ENCODE measurements at regions not wholly inside any gene's neighbourhood (a gene's known extent, or its start where the extent isn't known, plus 50 kb on each side); places are given as distances from the start of the nearest gene placed in this dataset.
A peak's percentile ranks its signal among the peaks of the same experiment; 100 is the strongest.
"Not testable (repeated sequence)": the region's sequence is repeated elsewhere in the genome, so short reads cannot be mapped to it uniquely, and the experiment has no call there.

GRCh38 chr17:16888413-16889087, 83.4 kb downstream of the TNFRSF13B start:
- no peak for DNase-seq (ENCODE audit: low spot score)

- no peak for DNase-seq (ENCODE audit: low spot score)
Measured at GRCh38 chr17:16887523-16888095, 84.3 kb downstream of the TNFRSF13B start.

DNA sequence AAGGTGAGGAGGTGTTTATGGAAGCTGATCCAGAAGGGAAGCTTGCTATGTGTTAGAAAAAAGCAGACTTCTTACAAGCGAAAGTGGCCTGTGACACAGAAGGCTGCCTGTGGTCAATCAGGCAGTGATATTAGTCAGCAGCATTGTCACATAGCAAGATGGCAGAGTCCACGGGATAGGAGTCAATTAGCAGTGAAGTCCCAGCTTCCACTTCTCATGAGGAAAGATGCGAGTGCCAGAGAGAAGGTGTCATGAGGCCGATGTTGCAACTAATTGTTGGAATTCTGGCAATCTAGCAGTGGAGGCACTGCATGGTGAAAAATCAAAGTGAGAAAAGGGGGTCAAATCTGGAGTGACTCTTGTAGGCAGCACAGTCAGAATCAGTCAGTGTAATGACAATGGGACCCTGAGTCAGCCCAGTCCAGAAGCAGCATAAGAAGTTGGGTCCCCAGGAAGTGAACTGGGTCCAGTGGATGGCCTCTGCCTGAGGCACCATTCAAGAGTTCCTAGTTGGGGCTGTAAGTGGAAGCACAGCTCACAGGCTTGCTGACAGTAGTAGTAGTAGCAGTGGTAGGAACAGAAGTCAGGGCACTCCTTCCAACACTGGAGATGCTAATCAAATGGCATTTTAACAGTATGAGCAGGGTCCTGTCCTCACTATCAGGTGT, 85.1 kb downstream of the TNFRSF13B start:
- no peak for DNase-seq (ENCODE audit: low spot score)

DNA sequence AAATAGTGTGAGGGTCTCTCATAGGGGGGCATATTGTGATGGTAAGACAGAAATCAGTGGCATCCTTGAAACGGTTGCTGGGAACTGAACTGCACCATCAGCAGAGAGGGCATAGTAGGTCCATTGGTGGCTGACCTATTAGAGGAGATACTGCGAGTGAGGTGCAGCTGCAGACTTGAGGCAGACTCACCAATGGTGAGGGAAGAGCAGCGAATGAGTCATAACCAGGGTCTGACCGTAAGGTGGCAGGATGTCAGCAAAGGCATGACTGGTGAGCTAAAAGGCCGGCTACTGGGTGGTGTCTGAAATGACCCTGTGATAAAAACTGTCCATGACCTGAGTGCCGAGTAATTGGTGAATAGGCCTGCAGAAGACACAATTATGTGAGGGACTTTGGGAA, 86.7 kb downstream of the TNFRSF13B start:
- not testable (repeated sequence) for DNase-seq (ENCODE audit: low spot score)

DNA sequence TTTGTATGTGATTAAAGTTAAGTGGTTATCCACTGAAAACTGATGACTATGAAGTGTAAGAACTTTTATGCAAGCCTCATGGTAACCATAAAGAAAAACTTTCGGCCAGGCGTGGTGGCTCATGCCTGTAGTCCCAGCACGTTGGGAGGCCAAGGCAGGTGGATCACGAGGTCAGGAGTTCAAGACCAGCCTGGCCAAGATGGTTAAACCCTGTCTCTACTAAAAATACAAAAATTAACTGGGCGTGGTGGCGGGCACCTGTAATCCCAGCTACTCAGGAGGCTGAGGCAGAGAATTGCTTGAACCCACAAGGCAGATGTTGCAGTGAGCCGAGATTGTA, 89.0 kb downstream of the TNFRSF13B start:
- DNase-seq (ENCODE audit: low spot score): not testable (repeated sequence)

- DNase-seq (ENCODE audit: low spot score): no peak
Measured at GRCh38 chr17:16882243-16882925, 89.5 kb downstream of the TNFRSF13B start.

- DNase-seq (ENCODE audit: low spot score): no peak
Measured at GRCh38 chr17:16881239-16881924, 90.5 kb downstream of the TNFRSF13B start.

DNA sequence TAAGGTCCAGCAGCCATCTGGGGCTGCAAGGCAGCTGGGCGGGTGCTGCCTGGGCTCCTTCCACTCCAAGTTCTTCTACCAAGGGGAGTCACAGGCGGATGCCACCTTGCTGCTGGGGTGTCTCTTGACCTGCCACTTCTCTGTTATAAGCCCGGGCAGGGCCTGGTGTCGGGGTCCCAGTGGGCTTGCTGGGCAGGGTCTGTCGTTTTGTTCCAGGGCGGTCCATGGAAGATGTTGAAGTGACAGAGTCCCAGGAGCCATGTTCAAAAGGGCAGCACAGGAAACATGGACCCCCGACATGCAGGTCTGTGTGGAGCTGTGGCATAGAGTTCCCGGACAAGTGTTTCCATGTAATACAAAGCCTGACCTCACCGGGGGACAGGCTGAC, 91.1 kb downstream of the TNFRSF13B start:
- no peak for DNase-seq (ENCODE audit: low spot score)

- no peak for DNase-seq (ENCODE audit: low spot score)
Measured at GRCh38 chr17:16880121-16880842, 91.6 kb downstream of the TNFRSF13B start.

DNA sequence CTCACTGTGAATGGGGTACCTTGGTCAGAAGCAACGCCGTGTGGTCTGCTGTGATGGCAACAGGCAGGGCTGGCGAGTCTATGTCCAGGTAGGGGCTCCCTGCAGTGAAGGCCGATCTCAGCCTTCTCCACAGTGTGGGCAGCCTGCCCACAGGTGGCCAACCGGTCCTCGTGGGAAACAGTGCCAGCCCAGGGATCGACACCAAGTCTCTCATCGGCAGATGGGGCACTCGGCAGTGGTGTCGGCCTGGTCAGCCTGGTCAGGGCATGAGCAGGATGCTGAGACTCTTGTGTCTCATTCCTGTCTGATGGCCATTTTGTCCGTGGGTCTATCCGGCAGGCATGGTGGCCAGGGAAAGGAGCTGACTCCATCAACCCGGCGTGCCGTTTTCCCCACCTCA, 92.2 kb downstream of the TNFRSF13B start:
- no peak for DNase-seq (ENCODE audit: low spot score)

DNA sequence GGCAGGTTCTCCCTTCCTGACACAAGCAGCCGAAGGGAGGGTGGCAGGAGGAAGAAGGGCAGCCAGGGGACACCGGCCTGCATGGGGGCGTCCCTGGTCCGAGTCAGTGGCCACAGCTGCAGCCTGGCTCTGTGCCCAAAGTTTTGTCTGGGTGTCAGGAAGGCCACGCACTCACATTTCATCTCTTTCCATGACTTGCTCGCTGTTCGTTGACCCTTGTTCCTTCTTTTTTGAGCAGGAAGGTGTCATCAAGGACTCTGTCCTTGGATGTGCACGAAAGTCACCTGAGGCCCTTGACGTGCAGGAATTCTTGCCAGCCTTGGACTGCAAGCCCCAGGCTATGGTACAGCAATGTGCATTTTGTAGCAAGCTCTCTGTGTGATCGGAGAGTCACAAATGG, 93.3 kb downstream of the TNFRSF13B start:
- DNase-seq (ENCODE audit: low spot score): no peak

DNA sequence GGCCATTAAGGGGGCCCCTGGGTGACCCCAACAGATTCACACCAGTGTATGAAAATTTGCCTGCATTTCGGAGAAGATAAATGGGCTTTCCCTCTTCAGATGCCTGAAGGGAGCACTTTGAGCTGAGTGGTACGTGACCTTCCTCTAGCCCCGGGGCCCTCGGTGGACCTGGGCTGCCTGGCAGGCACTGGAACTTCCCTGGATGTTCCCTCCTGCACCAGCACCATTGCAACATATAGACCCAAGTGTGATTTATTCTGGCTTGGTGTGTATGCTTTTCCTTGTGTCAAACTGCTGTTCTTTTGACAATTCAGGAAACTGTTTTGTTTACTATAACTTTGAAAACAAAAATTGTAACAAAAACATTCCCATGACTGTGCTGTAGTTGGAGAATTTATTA, 93.8 kb downstream of the TNFRSF13B start:
- DNase-seq (ENCODE audit: low spot score): no peak

GRCh38 chr17:16877099-16877498, 94.8 kb downstream of the TNFRSF13B start:
- no peak for DNase-seq (ENCODE audit: low spot score)

DNA sequence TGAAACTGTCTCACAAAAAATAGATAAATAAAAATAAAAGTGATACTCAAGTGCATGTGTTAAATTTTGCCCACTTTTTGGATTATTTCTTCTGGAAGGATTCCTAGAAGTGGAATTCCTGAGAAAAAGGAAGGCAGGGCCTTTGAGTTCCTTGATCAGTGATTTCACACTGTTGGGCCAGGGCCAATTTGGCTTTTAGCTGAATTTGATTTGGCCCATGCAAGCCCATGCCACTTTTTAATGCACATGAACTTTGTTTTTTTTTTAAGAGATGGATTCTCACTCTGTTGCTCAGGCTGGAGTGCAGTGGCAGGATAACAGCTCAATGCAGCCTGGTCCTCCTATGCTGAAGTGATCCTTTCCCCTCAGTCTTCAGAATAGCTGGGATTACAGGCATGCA, 96.3 kb downstream of the TNFRSF13B start:
- DNase-seq (ENCODE audit: low spot score): no peak

GRCh38 chr17:16874216-16874615, 97.7 kb downstream of the TNFRSF13B start:
- not testable (repeated sequence) for DNase-seq (ENCODE audit: low spot score)

- peak; percentile 65 for DNase-seq (ENCODE audit: low spot score)
Measured at GRCh38 chr17:16873174-16874035, 98.5 kb downstream of the TNFRSF13B start.

DNA sequence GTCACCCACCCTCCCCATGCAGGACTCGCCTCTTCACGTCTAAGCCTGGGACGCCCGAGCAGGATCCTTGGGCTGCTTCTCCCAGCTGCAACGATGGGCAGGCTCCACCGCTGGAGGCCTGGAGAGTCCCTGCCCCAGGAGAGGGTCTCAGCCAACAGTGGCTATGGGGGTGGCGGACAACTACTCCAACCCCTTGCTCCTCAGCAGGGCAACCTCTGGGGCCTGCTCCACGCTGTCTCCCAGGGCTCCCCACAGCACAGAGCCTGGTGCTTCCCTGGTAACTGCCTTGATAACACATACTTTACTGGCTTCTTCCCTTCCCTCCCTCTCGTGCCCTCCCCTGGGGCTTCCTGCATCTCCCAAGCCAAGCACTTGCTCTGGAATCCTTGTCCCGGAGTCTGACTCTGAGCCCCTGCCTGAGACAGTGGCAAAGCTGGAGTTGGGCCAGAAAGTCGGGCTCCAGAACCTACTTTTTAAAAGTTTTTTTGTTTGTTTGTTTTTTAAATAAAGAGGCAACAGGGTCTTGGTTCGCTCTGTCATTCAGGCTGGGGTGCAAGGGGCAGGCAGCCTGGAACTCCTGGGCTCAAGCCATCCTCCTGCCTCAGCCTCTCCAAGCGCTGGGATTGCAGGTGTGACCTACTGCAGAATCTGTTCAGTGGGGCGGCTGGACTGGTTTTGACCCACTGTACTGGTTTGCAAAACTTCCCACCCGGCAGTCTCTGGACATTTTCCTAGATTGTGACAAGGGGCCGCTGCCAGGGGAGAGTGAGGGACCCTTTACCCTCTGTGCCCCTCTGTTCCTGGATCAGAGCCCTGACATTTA, 99.4 kb downstream of the TNFRSF13B start:
- DNase-seq (ENCODE audit: low spot score): no peak

GRCh38 chr17:16871446-16872190, 100.3 kb downstream of the TNFRSF13B start:
- DNase-seq (ENCODE audit: low spot score): not testable (repeated sequence)

Measured in D341Med (cell line).